Dendritic cell treated with granulocyte-macrophage colony-stimulating factor and Interleukin-4, amounts not matched to agents 40 ng/mL and 50 ng/mL, for 4 days (primary cell): ENCODE measurements at regions not wholly inside any gene's neighbourhood (a gene's known extent, or its start where the extent isn't known, plus 50 kb on each side); places are given as distances from the start of the nearest gene placed in this dataset.

Experiments used
- H3K27ac Mint-ChIP-seq: one replicate; pipeline ENCODE4 v1.8.0; 2022; ENCODE audit warnings: mild to moderate bottlenecking, mixed read lengths
- H3K27me3 Mint-ChIP-seq: one replicate; pipeline ENCODE4 v1.8.0; 2022; ENCODE audit warnings: mild to moderate bottlenecking, mixed read lengths
- H3K36me3 Mint-ChIP-seq: one replicate; pipeline ENCODE4 v1.8.0; 2022; ENCODE audit warnings: low read depth, mixed read lengths
- H3K4me1 Mint-ChIP-seq: one replicate; pipeline ENCODE4 v1.8.0; 2022; ENCODE audit warnings: low read depth, mixed read lengths
- H3K4me3 Mint-ChIP-seq: one replicate; pipeline ENCODE4 v1.8.0; 2022; ENCODE audit warnings: mild to moderate bottlenecking, moderate library complexity, mixed read lengths
- H3K9me3 Mint-ChIP-seq: one replicate; pipeline ENCODE4 v1.8.0; 2022; ENCODE audit warnings: mixed read lengths
- intact Hi-C: fragments of 100-400 bp; cut with micrococcal nuclease; formaldehyde crosslinking; loops from one replicate; pipeline ENCODE4 v1.15.0; 2022

DNA sequence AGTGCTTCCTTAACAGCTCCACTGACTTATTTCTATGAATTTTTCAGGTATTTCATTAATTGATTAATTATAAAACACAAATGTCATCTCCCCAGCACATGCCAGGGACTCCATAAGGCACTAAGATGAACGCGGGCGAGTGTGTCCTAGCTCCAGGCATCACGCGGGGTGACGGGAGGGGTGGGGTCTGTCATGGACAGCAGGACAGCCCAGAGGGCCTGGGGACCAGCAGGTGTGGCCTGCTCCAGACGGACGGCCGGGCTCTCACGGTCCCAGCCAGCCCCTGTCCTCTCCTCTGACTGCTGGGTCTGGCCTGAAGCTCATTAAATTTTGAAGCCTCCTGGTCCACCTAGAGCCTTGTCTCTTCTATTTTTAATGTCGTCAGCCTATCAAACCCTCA is 531.1 kb downstream of the BRD1 start:
- H3K27me3 Mint-ChIP-seq = no peaks in the 10 kb centered on the region
- H3K4me3 Mint-ChIP-seq = no peak overlapping the region
- H3K36me3 Mint-ChIP-seq = no peaks in the 10 kb centered on the region
- peaks cover 10% of the 10 kb centered on the region for H3K9me3 Mint-ChIP-seq
- no peak overlapping the region for H3K27ac Mint-ChIP-seq
- no peaks in the 10 kb centered on the region for H3K4me1 Mint-ChIP-seq
- intact Hi-C loops = no loop called here

- Mint-ChIP-seq H3K4me3 (no peak overlapping the region), H3K27ac (no peak overlapping the region), H3K9me3 (peaks cover 10% of the 10 kb centered on the region), H3K4me1 (no peaks in the 10 kb centered on the region), H3K36me3 (no peaks in the 10 kb centered on the region), H3K27me3 (no peaks in the 10 kb centered on the region)
- intact Hi-C loops = no loop called here
Measured at GRCh38 chr22:49295851-49296560, 531.7 kb downstream of the BRD1 start.

GRCh38 chr22:49295465-49295743 is 532.3 kb downstream of the BRD1 start:
- Mint-ChIP-seq H3K36me3 (no peaks in the 10 kb centered on the region), H3K4me3 (no peak overlapping the region), H3K4me1 (no peaks in the 10 kb centered on the region), H3K27me3 (no peaks in the 10 kb centered on the region), H3K27ac (no peak overlapping the region), H3K9me3 (peaks cover 10% of the 10 kb centered on the region)
- intact Hi-C loops = no loop called here

GRCh38 chr22:49294656-49295464 is 532.8 kb downstream of the BRD1 start:
- peaks cover 10% of the 10 kb centered on the region for H3K9me3 Mint-ChIP-seq
- no peaks in the 10 kb centered on the region for H3K4me1 Mint-ChIP-seq
- no peaks in the 10 kb centered on the region for H3K36me3 Mint-ChIP-seq
- no peak overlapping the region for H3K4me3 Mint-ChIP-seq
- no peak overlapping the region for H3K27ac Mint-ChIP-seq
- H3K27me3 Mint-ChIP-seq = no peaks in the 10 kb centered on the region
- intact Hi-C loops = no loop called here

DNA sequence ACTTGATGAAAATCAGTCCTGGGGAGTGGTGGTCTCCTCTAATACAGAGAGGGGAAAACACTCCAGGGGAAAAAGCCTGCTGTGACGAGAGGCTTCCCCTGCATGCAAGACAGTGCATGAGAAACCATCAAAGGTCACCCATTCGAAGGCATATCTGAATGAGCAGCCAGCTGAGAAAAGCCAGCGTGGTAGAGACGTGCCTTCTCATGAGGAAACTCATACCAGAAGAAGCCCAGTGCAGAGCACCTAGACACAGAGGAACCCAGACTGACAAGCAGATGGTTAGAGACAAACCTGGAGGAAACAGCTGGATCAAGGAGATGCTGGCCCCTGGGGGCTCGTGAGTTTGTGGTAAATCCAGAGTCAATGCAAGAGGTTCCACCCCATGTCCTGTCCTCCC is 534.8 kb downstream of the BRD1 start:
- H3K27me3 Mint-ChIP-seq = no peaks in the 10 kb centered on the region
- no peak overlapping the region for H3K27ac Mint-ChIP-seq
- H3K36me3 Mint-ChIP-seq = no peaks in the 10 kb centered on the region
- H3K4me3 Mint-ChIP-seq = no peak overlapping the region
- H3K9me3 Mint-ChIP-seq = peaks cover 10% of the 10 kb centered on the region
- H3K4me1 Mint-ChIP-seq = no peaks in the 10 kb centered on the region
- intact Hi-C loops = no loop called here

DNA sequence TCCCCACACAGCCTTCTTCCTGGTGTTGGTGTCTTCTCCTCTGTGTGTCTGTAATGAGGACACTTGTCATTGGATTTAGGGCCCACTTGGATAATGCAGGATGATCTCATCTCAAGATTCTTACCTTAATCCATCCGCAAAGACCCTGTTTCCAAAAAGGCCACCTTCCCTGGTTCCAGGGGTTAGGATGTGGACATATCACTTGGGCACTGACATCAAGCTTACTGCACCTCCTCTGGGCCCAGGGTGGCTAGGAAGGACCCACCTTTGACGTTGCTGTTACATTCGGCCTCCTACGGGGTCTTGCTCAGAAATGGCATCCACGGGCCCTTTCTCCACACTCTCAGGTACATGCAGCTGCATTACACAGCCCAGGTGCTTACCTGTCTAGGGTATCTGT is 535.9 kb downstream of the BRD1 start:
- Mint-ChIP-seq H3K27ac (no peak overlapping the region), H3K9me3 (peaks cover 10% of the 10 kb centered on the region), H3K4me3 (no peak overlapping the region), H3K4me1 (no peaks in the 10 kb centered on the region), H3K27me3 (no peaks in the 10 kb centered on the region), H3K36me3 (no peaks in the 10 kb centered on the region)
- intact Hi-C loops = no loop called here

DNA sequence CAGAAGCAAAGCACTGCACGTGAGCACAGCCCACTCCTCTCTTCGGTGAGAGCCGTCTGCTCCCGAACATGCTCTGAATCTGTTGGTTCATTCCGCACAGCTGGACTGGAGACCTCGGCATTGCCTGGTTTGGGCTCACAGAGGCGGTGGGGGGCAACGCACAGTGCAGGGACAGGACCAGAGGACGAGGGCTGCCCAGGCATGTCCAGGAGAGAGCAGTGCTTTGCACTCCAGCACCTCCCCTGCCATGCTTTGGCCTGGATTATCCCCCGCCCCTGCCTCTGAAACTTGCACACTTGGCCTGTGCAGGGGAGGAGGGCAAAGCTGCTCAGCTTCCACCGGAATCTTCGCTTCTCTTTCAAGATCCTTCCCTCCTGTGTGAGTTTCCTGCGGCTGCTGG is 536.5 kb downstream of the BRD1 start:
- H3K4me1 Mint-ChIP-seq = no peaks in the 10 kb centered on the region
- peaks cover 10% of the 10 kb centered on the region for H3K9me3 Mint-ChIP-seq
- H3K27me3 Mint-ChIP-seq = no peaks in the 10 kb centered on the region
- no peak overlapping the region for H3K27ac Mint-ChIP-seq
- intact Hi-C loops = no loop called here
- H3K4me3 Mint-ChIP-seq = no peak overlapping the region
- no peaks in the 10 kb centered on the region for H3K36me3 Mint-ChIP-seq

GRCh38 chr22:49290711-49291110 is 537.0 kb downstream of the BRD1 start:
- H3K27ac Mint-ChIP-seq = no peak overlapping the region
- no peaks in the 10 kb centered on the region for H3K27me3 Mint-ChIP-seq
- H3K9me3 Mint-ChIP-seq = peaks cover 10% of the 10 kb centered on the region
- intact Hi-C loops = no loop called here
- H3K4me3 Mint-ChIP-seq = no peak overlapping the region
- H3K36me3 Mint-ChIP-seq = no peaks in the 10 kb centered on the region
- no peaks in the 10 kb centered on the region for H3K4me1 Mint-ChIP-seq

- Mint-ChIP-seq H3K4me1 (no peaks in the 10 kb centered on the region), H3K27me3 (no peaks in the 10 kb centered on the region), H3K9me3 (peaks cover 10% of the 10 kb centered on the region), H3K27ac (no peak overlapping the region), H3K36me3 (no peaks in the 10 kb centered on the region), H3K4me3 (no peak overlapping the region)
- intact Hi-C loops = no loop called here
Measured at GRCh38 chr22:49289822-49290679, 537.6 kb downstream of the BRD1 start.

GRCh38 chr22:49286181-49286760 is 541.4 kb downstream of the BRD1 start:
- no peaks in the 10 kb centered on the region for H3K36me3 Mint-ChIP-seq
- no peaks in the 10 kb centered on the region for H3K4me1 Mint-ChIP-seq
- no peak overlapping the region for H3K4me3 Mint-ChIP-seq
- no peaks in the 10 kb centered on the region for H3K27me3 Mint-ChIP-seq
- no peaks in the 10 kb centered on the region for H3K9me3 Mint-ChIP-seq
- intact Hi-C loops = no loop called here
- no peak overlapping the region for H3K27ac Mint-ChIP-seq

DNA sequence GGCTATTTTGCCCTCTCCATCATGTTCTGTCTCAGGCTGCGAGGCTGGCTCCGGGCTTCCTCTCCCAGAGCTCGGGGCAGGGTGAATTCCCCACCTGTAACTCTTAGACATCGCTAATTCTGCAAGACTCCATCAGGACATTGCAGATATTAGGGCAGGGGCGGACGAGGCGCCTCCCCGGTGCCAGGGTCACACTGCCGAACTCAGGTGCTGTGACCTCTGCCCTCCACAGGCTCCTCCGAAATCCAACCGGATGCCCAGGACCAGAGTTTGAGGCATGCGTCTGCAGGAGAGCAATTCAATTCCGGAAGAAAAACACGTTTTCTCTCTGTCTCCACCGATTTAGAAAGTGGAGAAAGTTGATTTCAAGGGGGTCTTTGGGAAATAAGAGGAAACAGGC is 542.7 kb downstream of the BRD1 start:
- no peaks in the 10 kb centered on the region for H3K27me3 Mint-ChIP-seq
- H3K4me3 Mint-ChIP-seq = no peak overlapping the region
- H3K27ac Mint-ChIP-seq = no peak overlapping the region
- no peaks in the 10 kb centered on the region for H3K9me3 Mint-ChIP-seq
- no peaks in the 10 kb centered on the region for H3K4me1 Mint-ChIP-seq
- intact Hi-C loops = no loop called here
- no peaks in the 10 kb centered on the region for H3K36me3 Mint-ChIP-seq

GRCh38 chr22:49284056-49284784 is 543.5 kb downstream of the BRD1 start:
- Mint-ChIP-seq H3K4me3 (no peak overlapping the region), H3K9me3 (no peaks in the 10 kb centered on the region), H3K36me3 (no peaks in the 10 kb centered on the region), H3K27ac (no peak overlapping the region), H3K4me1 (no peaks in the 10 kb centered on the region), H3K27me3 (no peaks in the 10 kb centered on the region)
- intact Hi-C loops = no loop called here

GRCh38 chr22:49282596-49282995 is 545.1 kb downstream of the BRD1 start:
- H3K4me3 Mint-ChIP-seq = no peak overlapping the region
- H3K36me3 Mint-ChIP-seq = no peaks in the 10 kb centered on the region
- H3K9me3 Mint-ChIP-seq = no peaks in the 10 kb centered on the region
- no peak overlapping the region for H3K27ac Mint-ChIP-seq
- intact Hi-C loops = no loop called here
- no peaks in the 10 kb centered on the region for H3K4me1 Mint-ChIP-seq
- H3K27me3 Mint-ChIP-seq = no peaks in the 10 kb centered on the region
